ENCODE measurements at regions not wholly inside any gene's neighbourhood (a gene's known extent, or its start where the extent isn't known, plus 50 kb on each side); places are given as distances from the start of the nearest gene placed in this dataset.

- no peak for TF ChIP-seq POLR2A (IDR thresholded peaks at IDR 0.05)
- no peak for TF ChIP-seq POLR2AphosphoS5 (IDR thresholded peaks at IDR 0.05; ENCODE audit: insufficient read depth in 1 of 2, low read depth in 1 of 2)
- TF ChIP-seq CTCF (IDR thresholded peaks at IDR 0.05): no peak
- Histone ChIP-seq H3K4me3 (no peak overlapping the region), H3K36me3 (no peaks in the 10 kb centered on the region), H3K27ac (no peak overlapping the region), H3K9me3 (no peaks in the 10 kb centered on the region), H3K4me1 (no peaks in the 10 kb centered on the region), H3K27me3 (no peaks in the 10 kb centered on the region)
- no peak for DNase-seq (ENCODE audit: extremely low spot score in 2 of 2)
- intact Hi-C loops (cut with DNase I): no loop called here
These were observed 482.5 kb upstream of the CDH5 start for GRCh38 chr16:65884018-65884417.

GRCh38 chr16:65878347-65878746, 488.1 kb upstream of the CDH5 start:
- H3K4me3 ChIP-seq: no peak overlapping the region
- intact Hi-C loops (cut with DNase I): no loop called here
- H3K27ac ChIP-seq: no peak overlapping the region
- no peak for TF ChIP-seq POLR2A (IDR thresholded peaks at IDR 0.05)
- no peak for TF ChIP-seq POLR2AphosphoS5 (IDR thresholded peaks at IDR 0.05; ENCODE audit: insufficient read depth in 1 of 2, low read depth in 1 of 2)
- no peak for TF ChIP-seq CTCF (IDR thresholded peaks at IDR 0.05)
- H3K4me1 ChIP-seq: no peaks in the 10 kb centered on the region
- no peak for DNase-seq (ENCODE audit: extremely low spot score in 2 of 2)
- no peaks in the 10 kb centered on the region for H3K27me3 ChIP-seq
- H3K9me3 ChIP-seq: no peaks in the 10 kb centered on the region
- no peaks in the 10 kb centered on the region for H3K36me3 ChIP-seq

- Histone ChIP-seq H3K4me3 (no peak overlapping the region), H3K27ac (no peak overlapping the region), H3K27me3 (no peaks in the 10 kb centered on the region), H3K9me3 (no peaks in the 10 kb centered on the region), H3K4me1 (no peaks in the 10 kb centered on the region), H3K36me3 (no peaks in the 10 kb centered on the region)
- no peak for DNase-seq (ENCODE audit: extremely low spot score in 2 of 2)
- intact Hi-C loops (cut with DNase I): no loop called here
- no peak for TF ChIP-seq CTCF (IDR thresholded peaks at IDR 0.05)
- TF ChIP-seq POLR2A (IDR thresholded peaks at IDR 0.05): no peak
- no peak for TF ChIP-seq POLR2AphosphoS5 (IDR thresholded peaks at IDR 0.05; ENCODE audit: insufficient read depth in 1 of 2, low read depth in 1 of 2)
These were observed 489.9 kb upstream of the CDH5 start for GRCh38 chr16:65876624-65877023.

GRCh38 chr16:65876056-65876408, 490.5 kb upstream of the CDH5 start:
- no peaks in the 10 kb centered on the region for H3K4me1 ChIP-seq
- no peaks in the 10 kb centered on the region for H3K9me3 ChIP-seq
- no peak for DNase-seq (ENCODE audit: extremely low spot score in 2 of 2)
- TF ChIP-seq POLR2A (IDR thresholded peaks at IDR 0.05) (no peak), CTCF (IDR thresholded peaks at IDR 0.05) (no peak), POLR2AphosphoS5 (IDR thresholded peaks at IDR 0.05; ENCODE audit: insufficient read depth in 1 of 2, low read depth in 1 of 2) (no peak)
- no peak overlapping the region for H3K27ac ChIP-seq
- no peak overlapping the region for H3K4me3 ChIP-seq
- H3K36me3 ChIP-seq: no peaks in the 10 kb centered on the region
- intact Hi-C loops (cut with DNase I): no loop called here
- H3K27me3 ChIP-seq: no peaks in the 10 kb centered on the region

GRCh38 chr16:65875381-65876055, 491.0 kb upstream of the CDH5 start:
- H3K9me3 ChIP-seq: no peaks in the 10 kb centered on the region
- no peak overlapping the region for H3K27ac ChIP-seq
- TF ChIP-seq POLR2AphosphoS5 (IDR thresholded peaks at IDR 0.05; ENCODE audit: insufficient read depth in 1 of 2, low read depth in 1 of 2) (no peak), POLR2A (IDR thresholded peaks at IDR 0.05) (no peak), CTCF (IDR thresholded peaks at IDR 0.05) (no peak)
- intact Hi-C loops (cut with DNase I): no loop called here
- H3K4me1 ChIP-seq: no peaks in the 10 kb centered on the region
- no peak for DNase-seq (ENCODE audit: extremely low spot score in 2 of 2)
- H3K36me3 ChIP-seq: no peaks in the 10 kb centered on the region
- no peak overlapping the region for H3K4me3 ChIP-seq
- no peaks in the 10 kb centered on the region for H3K27me3 ChIP-seq
